ENCODE measurements at regions not wholly inside any gene's neighbourhood (a gene's known extent, or its start where the extent isn't known, plus 50 kb on each side); places are given as distances from the start of the nearest gene placed in this dataset.

DNA sequence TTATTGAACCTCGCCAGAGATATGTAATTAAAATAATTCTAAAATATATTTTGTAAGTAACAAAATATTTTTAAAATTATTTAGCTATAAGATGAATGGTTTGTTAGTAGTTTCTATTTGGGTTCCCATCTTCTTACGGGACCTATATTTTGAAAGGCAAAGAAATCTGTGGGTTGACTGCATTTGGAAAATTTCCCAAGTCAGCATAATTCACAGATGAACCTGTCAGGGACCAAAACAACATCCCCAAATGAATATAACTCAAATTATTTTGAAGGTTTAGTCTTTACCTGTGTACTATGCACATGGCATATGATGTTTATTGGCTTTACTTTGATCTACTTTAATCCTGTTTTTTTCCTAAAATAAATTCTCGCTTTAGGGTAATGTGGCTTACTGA, 607.4 kb upstream of the JAG1 start:
- TF ChIP-seq POLR2AphosphoS5 (IDR thresholded peaks at IDR 0.05; ENCODE audit: low read depth, low read length) (no peak), SIN3A (IDR thresholded peaks at IDR 0.05; ENCODE audit: borderline replicate concordance, insufficient read depth, low read length) (no peak)
- TF ChIP-seq, protein P1, sequence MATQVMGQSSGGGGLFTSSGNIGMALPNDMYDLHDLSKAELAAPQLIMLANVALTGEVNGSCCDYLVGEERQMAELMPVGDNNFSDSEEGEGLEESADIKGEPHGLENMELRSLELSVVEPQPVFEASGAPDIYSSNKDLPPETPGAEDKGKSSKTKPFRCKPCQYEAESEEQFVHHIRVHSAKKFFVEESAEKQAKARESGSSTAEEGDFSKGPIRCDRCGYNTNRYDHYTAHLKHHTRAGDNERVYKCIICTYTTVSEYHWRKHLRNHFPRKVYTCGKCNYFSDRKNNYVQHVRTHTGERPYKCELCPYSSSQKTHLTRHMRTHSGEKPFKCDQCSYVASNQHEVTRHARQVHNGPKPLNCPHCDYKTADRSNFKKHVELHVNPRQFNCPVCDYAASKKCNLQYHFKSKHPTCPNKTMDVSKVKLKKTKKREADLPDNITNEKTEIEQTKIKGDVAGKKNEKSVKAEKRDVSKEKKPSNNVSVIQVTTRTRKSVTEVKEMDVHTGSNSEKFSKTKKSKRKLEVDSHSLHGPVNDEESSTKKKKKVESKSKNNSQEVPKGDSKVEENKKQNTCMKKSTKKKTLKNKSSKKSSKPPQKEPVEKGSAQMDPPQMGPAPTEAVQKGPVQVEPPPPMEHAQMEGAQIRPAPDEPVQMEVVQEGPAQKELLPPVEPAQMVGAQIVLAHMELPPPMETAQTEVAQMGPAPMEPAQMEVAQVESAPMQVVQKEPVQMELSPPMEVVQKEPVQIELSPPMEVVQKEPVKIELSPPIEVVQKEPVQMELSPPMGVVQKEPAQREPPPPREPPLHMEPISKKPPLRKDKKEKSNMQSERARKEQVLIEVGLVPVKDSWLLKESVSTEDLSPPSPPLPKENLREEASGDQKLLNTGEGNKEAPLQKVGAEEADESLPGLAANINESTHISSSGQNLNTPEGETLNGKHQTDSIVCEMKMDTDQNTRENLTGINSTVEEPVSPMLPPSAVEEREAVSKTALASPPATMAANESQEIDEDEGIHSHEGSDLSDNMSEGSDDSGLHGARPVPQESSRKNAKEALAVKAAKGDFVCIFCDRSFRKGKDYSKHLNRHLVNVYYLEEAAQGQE (IDR thresholded peaks at IDR 0.05; ENCODE audit: insufficient read depth in 1 of 2, low read depth in 2 of 2, low read length in 2 of 2), result no peak
